ENCODE measurements at regions not wholly inside any gene's neighbourhood (a gene's known extent, or its start where the extent isn't known, plus 50 kb on each side); places are given as distances from the start of the nearest gene placed in this dataset.
A peak's percentile ranks its signal among the peaks of the same experiment; 100 is the strongest.
"Not testable (repeated sequence)": the region's sequence is repeated elsewhere in the genome, so short reads cannot be mapped to it uniquely, and the experiment has no call there.

GRCh38 chr6:153539602-153540001 lies 408.5 kb upstream of the RGS17 start:
- DNase-seq (ENCODE audit: low spot score) = no peak

- no peak for DNase-seq (ENCODE audit: low spot score)
Observed at GRCh38 chr6:153538491-153538890, 407.4 kb upstream of the RGS17 start.

DNA sequence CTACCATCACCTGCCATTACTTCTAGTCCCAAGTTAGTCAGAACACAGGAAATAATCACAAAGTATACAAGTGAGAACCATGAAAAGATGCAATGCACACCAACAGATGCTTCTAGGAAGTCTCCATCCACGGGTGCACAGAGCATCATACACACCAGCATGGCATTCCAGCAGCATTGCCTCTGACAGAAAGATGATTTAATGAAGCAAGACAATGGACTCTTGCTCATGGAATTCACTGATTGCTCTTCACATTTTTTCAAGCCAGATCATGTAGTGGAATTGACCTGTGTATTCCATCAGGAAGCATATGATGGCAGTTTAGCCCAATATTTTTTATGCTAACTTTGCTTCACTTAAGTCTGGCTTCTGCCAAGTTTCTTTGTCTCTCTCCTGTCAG lies 406.3 kb upstream of the RGS17 start:
- DNase-seq (ENCODE audit: low spot score) = no peak

- DNase-seq (ENCODE audit: low spot score) = no peak
Observed at GRCh38 chr6:153526479-153526878, 395.4 kb upstream of the RGS17 start.

- no peak for DNase-seq (ENCODE audit: low spot score)
Observed at GRCh38 chr6:153525998-153526397, 394.9 kb upstream of the RGS17 start.

DNA sequence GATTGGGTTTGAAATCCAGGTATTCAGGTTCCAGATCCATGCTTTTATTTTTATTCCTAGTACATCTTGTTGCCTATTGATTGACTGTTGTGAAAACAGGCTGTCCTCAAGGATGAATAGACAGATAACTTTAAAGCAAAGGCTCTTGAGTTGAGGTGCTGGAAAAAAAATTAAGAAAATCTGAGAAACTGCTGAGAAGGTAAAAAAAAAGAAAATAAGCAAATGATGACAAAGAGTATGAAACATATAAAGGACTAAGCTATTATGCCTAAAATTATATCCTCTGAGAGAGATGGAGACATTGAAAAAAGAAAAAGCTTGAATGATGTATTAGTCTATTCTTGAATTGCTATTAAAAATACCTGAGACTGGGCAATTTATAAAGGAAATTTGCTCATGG lies 392.3 kb upstream of the RGS17 start:
- no peak for DNase-seq (ENCODE audit: low spot score)

- peak; percentile 25 for DNase-seq (ENCODE audit: low spot score)
Observed at GRCh38 chr6:153511896-153512496, 380.9 kb upstream of the RGS17 start.

DNA sequence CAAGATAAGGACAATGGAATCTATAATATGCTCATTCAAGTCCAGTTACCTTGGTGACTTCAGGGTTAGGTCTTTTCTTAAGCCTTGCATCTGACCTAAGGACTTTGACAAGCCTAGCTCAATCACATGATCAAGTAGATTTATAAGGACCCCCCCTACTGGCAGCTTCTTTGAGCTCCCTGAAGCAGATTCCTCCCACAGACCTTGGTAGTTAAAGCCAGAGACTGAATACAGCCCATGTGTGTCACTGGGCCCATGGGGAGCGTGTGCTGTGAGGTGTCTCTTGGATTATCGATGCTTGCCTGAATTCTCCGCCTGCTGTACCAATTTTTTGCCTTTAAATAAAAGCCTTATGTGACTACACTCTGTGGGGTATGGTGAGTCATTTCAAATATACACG lies 372.7 kb upstream of the RGS17 start:
- no peak for DNase-seq (ENCODE audit: low spot score)

DNA sequence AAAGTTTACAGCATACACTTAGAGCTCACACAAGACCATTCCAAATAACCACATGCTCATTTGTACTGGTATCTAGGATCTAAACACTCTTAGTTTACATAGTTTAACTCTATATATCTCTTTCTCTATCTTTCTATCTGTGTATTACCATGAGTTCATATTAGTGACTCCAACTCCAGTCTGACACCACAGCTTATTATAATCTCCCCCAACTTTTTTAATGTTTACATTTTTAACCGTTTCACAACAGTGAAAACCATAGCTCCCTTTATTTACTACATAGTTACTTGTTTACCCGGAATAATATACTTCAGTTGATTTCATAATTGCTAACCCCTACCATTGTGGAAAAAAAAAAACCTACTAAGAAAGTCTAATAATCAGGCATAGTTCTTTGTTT lies 362.4 kb upstream of the RGS17 start:
- DNase-seq (ENCODE audit: low spot score) = no peak

GRCh38 chr6:153489479-153489878 lies 358.4 kb upstream of the RGS17 start:
- no peak for DNase-seq (ENCODE audit: low spot score)

GRCh38 chr6:153488267-153488666 lies 357.2 kb upstream of the RGS17 start:
- no peak for DNase-seq (ENCODE audit: low spot score)

- no peak for DNase-seq (ENCODE audit: low spot score)
Observed at GRCh38 chr6:153485072-153485471, 354.0 kb upstream of the RGS17 start.

- no peak for DNase-seq (ENCODE audit: low spot score)
Observed at GRCh38 chr6:153484056-153484455, 353.0 kb upstream of the RGS17 start.

DNA sequence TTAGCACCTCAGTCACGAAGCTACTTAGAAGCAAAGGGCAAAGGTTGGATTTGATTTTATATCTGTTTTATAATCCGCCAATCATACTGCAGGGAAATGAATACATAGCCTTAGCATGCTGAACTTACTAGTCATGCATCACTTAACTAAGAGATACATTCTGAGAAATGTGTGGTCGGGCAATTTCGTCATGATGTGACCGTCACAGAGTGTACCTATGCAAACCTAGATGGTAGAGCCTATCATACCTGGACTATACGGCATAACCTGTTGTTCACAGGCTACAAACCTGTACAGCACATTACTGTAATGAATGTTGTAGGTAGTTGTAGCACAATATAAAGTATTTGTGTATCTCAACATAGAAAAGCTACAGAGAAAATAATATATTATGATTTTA lies 345.2 kb upstream of the RGS17 start:
- DNase-seq (ENCODE audit: low spot score) = no peak

- DNase-seq (ENCODE audit: low spot score) = no peak
Observed at GRCh38 chr6:153465050-153465449, 334.0 kb upstream of the RGS17 start.

DNA sequence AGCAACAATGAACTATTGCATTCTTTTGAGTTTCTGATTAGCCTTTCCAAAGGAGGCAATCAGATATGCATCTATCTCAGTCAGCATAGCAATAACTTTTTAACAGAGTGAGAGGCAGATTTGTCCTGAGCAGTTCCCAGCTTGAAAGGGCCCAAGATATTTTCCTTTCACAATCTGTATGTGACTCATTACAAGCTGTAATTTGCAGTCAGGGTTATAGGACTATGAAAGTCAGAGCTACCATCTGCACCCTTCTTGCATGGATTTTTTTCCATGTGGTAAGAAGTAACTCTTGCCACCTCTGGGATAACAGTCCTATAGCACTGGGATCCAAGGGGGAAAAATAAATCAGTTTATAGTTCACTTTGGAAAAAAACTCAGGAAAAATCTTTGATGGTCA lies 318.2 kb upstream of the RGS17 start:
- no peak for DNase-seq (ENCODE audit: low spot score)

DNA sequence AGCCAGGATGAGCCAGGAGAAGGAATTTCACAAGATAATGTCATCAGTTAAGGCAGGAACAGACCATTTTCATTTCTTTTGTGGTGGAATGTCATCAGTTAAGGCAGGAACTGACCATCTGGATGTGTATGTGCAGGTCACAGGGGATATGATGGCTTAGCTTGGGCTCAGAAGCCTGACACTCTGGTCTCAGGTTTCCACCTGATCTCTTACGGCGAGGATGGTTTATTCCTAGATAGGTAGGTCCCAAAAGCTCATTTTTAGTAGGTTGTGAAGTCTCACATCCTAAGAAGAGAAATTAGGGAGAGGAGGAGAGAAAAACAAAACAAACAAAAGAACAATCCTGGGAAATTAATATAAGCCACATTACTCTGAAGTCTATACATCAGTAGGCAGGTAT lies 311.7 kb upstream of the RGS17 start:
- not testable (repeated sequence) for DNase-seq (ENCODE audit: low spot score)

DNA sequence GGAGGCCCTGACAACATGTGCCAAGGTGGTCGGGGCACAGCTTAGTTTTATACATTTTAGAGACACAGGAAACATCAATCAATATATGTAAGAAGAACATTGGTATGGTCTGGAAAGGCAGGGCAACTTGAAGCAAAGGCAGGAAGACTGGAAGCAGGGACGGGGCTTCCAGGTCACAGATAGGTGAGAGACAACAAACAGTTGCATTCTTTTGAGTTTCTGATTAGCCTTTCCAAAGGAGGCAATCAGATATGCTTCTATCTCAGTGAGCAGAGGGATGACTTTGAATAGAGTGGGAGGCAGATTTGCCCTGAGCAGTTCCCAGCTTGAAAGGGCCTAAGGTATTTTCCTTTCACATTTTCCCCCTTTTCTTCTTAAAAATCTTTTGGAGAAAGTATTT lies 311.0 kb upstream of the RGS17 start:
- DNase-seq (ENCODE audit: low spot score) = no peak

- DNase-seq (ENCODE audit: low spot score) = no peak
Observed at GRCh38 chr6:153437193-153437592, 306.1 kb upstream of the RGS17 start.

DNA sequence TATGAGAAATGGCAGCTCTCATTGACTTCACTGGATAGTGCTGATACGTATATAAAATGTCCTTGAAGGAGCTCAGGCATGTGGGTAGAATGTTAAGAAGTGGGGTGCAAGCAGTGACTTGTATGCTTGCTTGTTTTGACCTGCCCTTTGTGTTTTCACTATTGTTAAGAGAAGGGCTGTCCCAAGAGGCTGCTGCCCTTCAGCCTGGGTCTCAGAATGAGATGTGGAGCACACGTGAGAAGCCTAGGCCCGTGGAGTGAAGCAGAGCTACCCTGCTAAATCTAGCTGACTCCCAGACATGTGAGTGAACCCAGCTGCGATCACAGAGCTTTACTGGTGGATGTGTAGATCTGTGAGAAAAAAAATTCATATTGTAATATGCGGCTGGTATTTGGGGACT lies 305.3 kb upstream of the RGS17 start:
- DNase-seq (ENCODE audit: low spot score) = no peak

GRCh38 chr6:153435787-153436186 lies 304.7 kb upstream of the RGS17 start:
- DNase-seq (ENCODE audit: low spot score) = no peak

GRCh38 chr6:153425536-153425935 lies 294.5 kb upstream of the RGS17 start:
- no peak for DNase-seq (ENCODE audit: low spot score)

GRCh38 chr6:153424719-153425400 lies 293.8 kb upstream of the RGS17 start:
- DNase-seq (ENCODE audit: low spot score) = no peak

DNA sequence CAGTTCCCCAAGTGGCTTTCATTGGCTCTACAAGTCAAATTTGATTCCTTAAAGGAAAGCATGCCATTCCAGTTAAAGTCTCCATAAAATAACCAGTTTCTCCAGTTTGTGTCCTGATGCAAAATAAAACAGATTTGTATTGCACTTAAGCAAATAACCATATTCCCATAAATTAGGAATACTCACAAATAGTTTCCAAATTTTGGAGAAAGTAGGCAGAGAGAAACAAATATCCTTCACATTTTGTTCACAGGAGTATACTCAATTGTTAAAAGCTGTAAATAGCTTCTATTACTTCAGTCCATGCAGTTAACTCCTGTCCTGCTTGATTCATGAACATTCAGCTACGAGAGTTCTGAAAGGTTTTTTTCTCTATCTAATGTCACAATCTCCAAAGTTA lies 281.4 kb upstream of the RGS17 start:
- DNase-seq (ENCODE audit: low spot score) = no peak

Data from globus pallidus (tissue), 1 donor.